ENCODE measurements at regions not wholly inside any gene's neighbourhood (a gene's known extent, or its start where the extent isn't known, plus 50 kb on each side); places are given as distances from the start of the nearest gene placed in this dataset.

GRCh38 chr2:71823526-71823925 is 324.1 kb downstream of the CYP26B1 start:
- H3K9me3 Mint-ChIP-seq (ENCODE audit: unreplicated experiment) = peaks cover 7% of the 10 kb centered on the region
- no peak overlapping the region for H3K4me3 Mint-ChIP-seq (ENCODE audit: unreplicated experiment)
- no peak for DNase-seq (ENCODE audit: extremely low spot score, unreplicated experiment)
- H3K27ac Mint-ChIP-seq (ENCODE audit: unreplicated experiment) = no peak overlapping the region
- no peaks in the 10 kb centered on the region for H3K27me3 Mint-ChIP-seq (ENCODE audit: unreplicated experiment)
- H3K4me1 Mint-ChIP-seq (ENCODE audit: unreplicated experiment) = no peaks in the 10 kb centered on the region
- H3K36me3 Mint-ChIP-seq (ENCODE audit: unreplicated experiment) = peaks cover 2% of the 10 kb centered on the region
- TF ChIP-seq, protein P1, sequence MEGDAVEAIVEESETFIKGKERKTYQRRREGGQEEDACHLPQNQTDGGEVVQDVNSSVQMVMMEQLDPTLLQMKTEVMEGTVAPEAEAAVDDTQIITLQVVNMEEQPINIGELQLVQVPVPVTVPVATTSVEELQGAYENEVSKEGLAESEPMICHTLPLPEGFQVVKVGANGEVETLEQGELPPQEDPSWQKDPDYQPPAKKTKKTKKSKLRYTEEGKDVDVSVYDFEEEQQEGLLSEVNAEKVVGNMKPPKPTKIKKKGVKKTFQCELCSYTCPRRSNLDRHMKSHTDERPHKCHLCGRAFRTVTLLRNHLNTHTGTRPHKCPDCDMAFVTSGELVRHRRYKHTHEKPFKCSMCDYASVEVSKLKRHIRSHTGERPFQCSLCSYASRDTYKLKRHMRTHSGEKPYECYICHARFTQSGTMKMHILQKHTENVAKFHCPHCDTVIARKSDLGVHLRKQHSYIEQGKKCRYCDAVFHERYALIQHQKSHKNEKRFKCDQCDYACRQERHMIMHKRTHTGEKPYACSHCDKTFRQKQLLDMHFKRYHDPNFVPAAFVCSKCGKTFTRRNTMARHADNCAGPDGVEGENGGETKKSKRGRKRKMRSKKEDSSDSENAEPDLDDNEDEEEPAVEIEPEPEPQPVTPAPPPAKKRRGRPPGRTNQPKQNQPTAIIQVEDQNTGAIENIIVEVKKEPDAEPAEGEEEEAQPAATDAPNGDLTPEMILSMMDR (IDR thresholded peaks at IDR 0.05) = no peak

DNA sequence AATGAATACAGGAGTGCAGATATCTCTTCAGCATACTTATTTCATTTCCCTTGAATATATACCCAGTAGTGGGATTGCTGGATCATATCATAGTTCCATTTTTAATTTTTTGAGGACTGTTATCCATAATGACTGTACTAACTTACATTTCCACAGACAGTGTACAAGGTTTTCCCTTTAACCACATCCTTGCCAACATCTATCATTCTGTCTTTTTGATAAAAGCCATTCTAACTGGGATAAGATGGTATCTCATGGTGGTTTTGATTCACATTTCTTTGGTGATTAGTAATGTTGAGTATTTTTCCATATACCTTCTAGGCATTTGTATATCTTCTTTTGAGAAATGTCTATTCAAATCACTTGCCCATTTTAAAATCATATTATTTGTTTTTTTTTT is 325.2 kb downstream of the CYP26B1 start:
- H3K27ac Mint-ChIP-seq (ENCODE audit: unreplicated experiment) = no peak overlapping the region
- no peaks in the 10 kb centered on the region for H3K27me3 Mint-ChIP-seq (ENCODE audit: unreplicated experiment)
- H3K4me3 Mint-ChIP-seq (ENCODE audit: unreplicated experiment) = no peak overlapping the region
- no peak for DNase-seq (ENCODE audit: extremely low spot score, unreplicated experiment)
- no peaks in the 10 kb centered on the region for H3K4me1 Mint-ChIP-seq (ENCODE audit: unreplicated experiment)
- H3K36me3 Mint-ChIP-seq (ENCODE audit: unreplicated experiment) = peaks cover 2% of the 10 kb centered on the region
- H3K9me3 Mint-ChIP-seq (ENCODE audit: unreplicated experiment) = peaks cover 7% of the 10 kb centered on the region
- TF ChIP-seq, protein P1 (IDR thresholded peaks at IDR 0.05) = no peak

DNA sequence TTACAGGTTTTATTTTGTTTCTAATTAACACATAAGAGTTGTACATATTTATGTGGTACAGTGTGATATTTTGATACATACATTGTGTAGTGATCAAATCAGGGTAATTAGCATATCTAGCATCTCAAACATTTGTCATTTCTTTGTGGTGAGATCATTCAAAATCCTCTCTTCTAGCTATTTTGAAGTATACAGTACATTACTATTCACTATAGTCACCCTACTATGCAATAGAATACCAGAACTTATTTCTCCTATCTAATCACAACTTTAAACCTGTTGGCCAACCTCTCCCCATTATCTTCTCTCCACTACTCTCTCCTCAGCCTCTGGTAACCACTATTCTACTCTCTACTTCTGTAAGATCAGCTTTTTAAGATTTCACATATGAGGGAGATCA is 325.8 kb downstream of the CYP26B1 start:
- H3K4me3 Mint-ChIP-seq (ENCODE audit: unreplicated experiment) = no peak overlapping the region
- H3K4me1 Mint-ChIP-seq (ENCODE audit: unreplicated experiment) = no peaks in the 10 kb centered on the region
- no peak overlapping the region for H3K27ac Mint-ChIP-seq (ENCODE audit: unreplicated experiment)
- peaks cover 7% of the 10 kb centered on the region for H3K9me3 Mint-ChIP-seq (ENCODE audit: unreplicated experiment)
- TF ChIP-seq, protein P1 (IDR thresholded peaks at IDR 0.05) = no peak
- no peaks in the 10 kb centered on the region for H3K27me3 Mint-ChIP-seq (ENCODE audit: unreplicated experiment)
- peaks cover 2% of the 10 kb centered on the region for H3K36me3 Mint-ChIP-seq (ENCODE audit: unreplicated experiment)
- DNase-seq (ENCODE audit: extremely low spot score, unreplicated experiment) = no peak

GRCh38 chr2:71816815-71817214 is 330.8 kb downstream of the CYP26B1 start:
- H3K9me3 Mint-ChIP-seq (ENCODE audit: unreplicated experiment) = no peaks in the 10 kb centered on the region
- peaks cover 4% of the 10 kb centered on the region for H3K4me1 Mint-ChIP-seq (ENCODE audit: unreplicated experiment)
- H3K4me3 Mint-ChIP-seq (ENCODE audit: unreplicated experiment) = no peak overlapping the region

GRCh38 chr2:71815701-71816474 is 331.8 kb downstream of the CYP26B1 start:
- H3K4me3 Mint-ChIP-seq (ENCODE audit: unreplicated experiment) = no peak overlapping the region
- H3K9me3 Mint-ChIP-seq (ENCODE audit: unreplicated experiment) = no peaks in the 10 kb centered on the region
- H3K4me1 Mint-ChIP-seq (ENCODE audit: unreplicated experiment) = peaks cover 4% of the 10 kb centered on the region
- no peaks in the 10 kb centered on the region for H3K36me3 Mint-ChIP-seq (ENCODE audit: unreplicated experiment)
- DNase-seq (ENCODE audit: extremely low spot score, unreplicated experiment) = no peak
- no peak overlapping the region for H3K27ac Mint-ChIP-seq (ENCODE audit: unreplicated experiment)
- H3K27me3 Mint-ChIP-seq (ENCODE audit: unreplicated experiment) = no peaks in the 10 kb centered on the region
- TF ChIP-seq, protein P1 (IDR thresholded peaks at IDR 0.05) = no peak

More at GRCh38 chr2:71816815-71817214, 330.8 kb downstream of the CYP26B1 start:
- Mint-ChIP-seq H3K36me3 (ENCODE audit: unreplicated experiment) (no peaks in the 10 kb centered on the region), H3K27ac (ENCODE audit: unreplicated experiment) (no peak overlapping the region), H3K27me3 (ENCODE audit: unreplicated experiment) (no peaks in the 10 kb centered on the region)
- TF ChIP-seq, protein P1 (IDR thresholded peaks at IDR 0.05) = no peak
- no peak for DNase-seq (ENCODE audit: extremely low spot score, unreplicated experiment)

All from osteocyte (in vitro differentiated cells).